NOMO-1 treated with DMSO at 0.1 percent for 48 hours (cell line): ENCODE measurements at regions not wholly inside any gene's neighbourhood (a gene's known extent, or its start where the extent isn't known, plus 50 kb on each side); places are given as distances from the start of the nearest gene placed in this dataset.

ENCODE experiments used
- DNase-seq: peaks from one replicate; lab custom pipeline; 2025; ENCODE audit not compliant: unreplicated experiment; lab: John Stamatoyannopoulos, UW

- DNase-seq = peak; percentile 91
Observed at GRCh38 chr3:72496051-72496670, 352.1 kb downstream of the SHQ1 start.

DNA sequence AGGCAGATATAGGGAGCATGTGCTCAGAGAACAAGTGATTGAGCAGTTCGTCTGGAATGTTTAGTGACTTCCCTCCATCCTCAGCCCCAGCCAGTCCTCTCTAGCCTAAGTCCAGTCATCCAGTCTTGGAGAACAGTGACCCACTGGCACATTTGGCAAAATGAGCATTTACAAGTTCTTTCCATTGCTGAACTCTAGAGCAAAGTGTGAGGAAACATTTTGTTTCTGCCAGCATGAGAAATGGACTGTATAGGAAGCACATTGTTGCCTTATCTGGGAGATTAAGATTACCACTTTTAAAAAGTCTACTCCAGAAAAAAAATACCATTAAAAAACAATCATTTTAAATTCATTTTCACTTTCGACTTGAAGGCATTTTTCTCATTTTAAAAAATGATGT is 353.6 kb downstream of the SHQ1 start:
- DNase-seq = no peak

GRCh38 chr3:72494130-72494529 is 354.1 kb downstream of the SHQ1 start:
- no peak for DNase-seq

- DNase-seq = no peak
Observed at GRCh38 chr3:72492240-72492639, 356.0 kb downstream of the SHQ1 start.

DNA sequence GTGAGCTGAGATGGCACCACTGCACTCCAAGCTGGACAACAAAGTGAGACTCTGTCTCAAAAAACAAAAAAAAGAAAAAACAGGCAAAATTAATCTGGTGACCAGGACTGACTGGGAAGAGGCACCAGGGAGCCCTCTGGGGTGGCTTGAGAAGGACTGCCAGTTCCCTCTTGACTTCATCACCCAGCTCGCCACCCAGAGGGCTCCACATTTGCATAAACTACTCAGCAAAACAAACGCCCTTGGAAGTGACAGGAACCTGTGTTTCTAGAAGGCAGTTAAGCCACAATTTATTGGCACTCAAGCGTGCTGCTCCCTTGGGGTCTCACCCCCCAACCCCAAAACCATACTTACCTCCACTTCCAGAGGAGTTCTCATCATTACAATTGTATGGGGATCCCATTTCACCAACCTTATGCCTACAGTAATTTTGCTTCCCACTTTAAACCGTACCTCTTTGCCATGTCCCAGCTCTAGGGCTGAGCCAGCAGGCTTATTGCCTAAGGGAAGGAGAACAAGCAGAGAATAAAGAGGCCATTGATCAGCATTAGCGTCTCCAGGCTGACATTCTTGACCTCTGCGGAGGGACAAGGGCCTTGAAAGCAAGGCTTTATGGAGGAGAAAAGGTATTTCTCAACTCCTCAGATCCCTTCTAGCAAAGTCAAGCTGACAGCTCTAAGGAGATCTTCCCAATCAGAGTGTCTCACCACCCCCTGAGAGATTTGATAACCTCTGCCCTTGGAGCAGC is 357.4 kb downstream of the SHQ1 start:
- peak; percentile 53 for DNase-seq

- no peak for DNase-seq
Observed at GRCh38 chr3:72489901-72490300, 358.3 kb downstream of the SHQ1 start.

DNA sequence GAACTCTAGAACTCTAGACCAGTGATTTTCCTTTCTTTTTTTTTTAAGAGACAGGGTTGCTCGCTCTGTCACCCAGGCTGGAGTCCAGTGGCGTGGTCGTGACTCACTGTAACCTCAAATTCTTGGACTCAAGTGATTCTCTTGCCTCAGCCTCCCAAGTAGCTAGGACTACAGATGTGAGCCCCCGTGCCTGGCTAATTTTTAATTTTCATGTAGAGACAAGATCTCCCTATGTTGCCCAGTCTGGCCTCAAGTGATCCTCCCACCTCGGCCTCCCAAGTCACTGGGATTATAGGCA is 359.6 kb downstream of the SHQ1 start:
- DNase-seq = no peak

DNA sequence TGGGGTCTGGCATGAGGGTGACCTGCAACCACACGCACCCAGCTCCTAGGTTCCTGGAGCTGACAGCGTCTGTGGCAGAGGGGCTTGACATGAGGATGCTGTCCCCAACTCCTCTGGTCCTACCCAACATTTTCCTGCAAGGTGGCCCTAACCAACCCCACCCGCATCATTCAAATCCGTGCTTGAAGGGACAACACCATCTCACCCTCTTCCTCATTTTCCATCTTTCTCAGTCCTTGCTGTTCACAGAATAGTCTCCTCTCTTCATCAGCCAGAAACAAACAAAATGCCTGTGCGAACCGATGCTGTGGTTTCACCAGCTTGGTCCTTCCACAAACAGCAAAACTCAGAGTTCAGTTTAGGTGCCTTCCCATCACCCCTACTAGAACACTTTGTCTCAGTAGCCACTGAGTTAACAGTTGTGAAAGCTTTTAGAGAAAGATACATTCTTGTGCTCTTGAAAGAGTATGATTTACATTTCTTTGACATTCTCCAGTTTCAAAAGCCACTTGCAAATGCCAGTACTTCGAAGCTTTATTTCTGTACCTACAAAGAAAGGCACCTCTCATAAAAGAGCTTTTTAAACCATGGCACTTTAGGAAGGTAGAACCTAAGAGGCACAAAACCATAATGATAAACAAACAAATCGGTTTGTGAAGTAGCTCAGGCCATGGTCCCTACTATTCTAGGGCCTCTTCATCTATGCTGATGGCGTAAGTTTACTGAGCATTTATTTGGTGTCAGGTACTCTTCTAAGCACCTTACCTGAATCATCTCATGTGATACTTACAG is 360.1 kb downstream of the SHQ1 start:
- no peak for DNase-seq

DNA sequence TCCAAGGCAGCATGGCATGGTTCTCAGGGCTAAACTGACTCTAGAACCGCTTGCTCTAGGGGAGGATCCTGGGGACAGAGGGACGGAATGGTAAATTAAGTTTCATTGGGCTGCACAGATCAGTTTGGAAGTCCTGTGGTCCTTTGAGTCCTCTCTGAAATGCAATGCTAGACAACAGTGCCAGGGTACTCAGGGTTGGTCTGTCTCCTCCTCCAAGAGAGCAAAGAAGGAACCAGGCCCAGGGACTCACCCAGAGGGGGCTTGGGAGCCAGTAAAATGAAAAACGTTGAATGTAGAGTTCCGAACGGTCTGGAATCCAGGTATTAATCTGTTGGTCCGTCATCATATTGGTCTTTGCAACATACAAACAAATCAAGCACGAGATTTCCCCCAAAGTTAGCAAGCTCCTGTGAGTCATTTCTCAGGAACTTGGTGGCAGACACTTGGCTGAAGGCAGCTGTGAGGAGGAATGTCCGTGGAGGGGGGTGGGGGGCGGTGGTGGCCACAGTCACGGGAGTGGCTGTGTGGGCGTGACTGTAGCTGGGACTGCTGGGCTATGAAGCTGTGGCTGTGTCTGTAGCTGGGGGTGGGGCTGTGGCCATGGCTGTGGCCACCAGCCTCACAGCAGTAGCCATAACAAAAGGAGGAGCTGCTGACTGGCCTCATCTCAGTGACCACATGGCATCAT is 361.0 kb downstream of the SHQ1 start:
- no peak for DNase-seq

GRCh38 chr3:72485641-72486040 is 362.6 kb downstream of the SHQ1 start:
- no peak for DNase-seq

DNA sequence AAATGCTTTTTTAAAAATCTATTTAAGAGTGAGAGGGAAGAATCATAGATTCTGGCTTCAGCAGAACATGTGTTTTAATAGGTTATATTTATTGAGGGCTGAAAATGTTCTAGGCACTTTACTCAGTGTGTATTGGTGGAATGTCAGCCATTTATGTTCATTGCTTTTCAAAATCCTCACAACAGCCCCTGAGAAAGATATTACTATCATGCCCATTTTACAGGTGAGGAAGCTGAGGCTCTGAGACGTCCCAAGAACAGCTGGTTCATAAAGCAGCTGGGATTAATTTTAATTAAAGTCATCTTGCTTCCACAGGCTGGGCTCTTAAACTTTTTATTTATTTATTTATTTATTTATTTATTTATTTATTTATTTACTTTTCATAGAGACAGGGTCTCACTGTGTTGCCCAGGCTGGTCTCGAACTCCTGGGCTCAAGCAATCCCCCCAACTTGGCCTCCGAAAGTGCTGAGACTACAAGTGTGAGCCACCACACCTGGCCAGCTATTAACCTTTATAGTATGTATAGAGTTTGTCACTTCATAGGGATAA is 364.6 kb downstream of the SHQ1 start:
- DNase-seq = no peak

DNA sequence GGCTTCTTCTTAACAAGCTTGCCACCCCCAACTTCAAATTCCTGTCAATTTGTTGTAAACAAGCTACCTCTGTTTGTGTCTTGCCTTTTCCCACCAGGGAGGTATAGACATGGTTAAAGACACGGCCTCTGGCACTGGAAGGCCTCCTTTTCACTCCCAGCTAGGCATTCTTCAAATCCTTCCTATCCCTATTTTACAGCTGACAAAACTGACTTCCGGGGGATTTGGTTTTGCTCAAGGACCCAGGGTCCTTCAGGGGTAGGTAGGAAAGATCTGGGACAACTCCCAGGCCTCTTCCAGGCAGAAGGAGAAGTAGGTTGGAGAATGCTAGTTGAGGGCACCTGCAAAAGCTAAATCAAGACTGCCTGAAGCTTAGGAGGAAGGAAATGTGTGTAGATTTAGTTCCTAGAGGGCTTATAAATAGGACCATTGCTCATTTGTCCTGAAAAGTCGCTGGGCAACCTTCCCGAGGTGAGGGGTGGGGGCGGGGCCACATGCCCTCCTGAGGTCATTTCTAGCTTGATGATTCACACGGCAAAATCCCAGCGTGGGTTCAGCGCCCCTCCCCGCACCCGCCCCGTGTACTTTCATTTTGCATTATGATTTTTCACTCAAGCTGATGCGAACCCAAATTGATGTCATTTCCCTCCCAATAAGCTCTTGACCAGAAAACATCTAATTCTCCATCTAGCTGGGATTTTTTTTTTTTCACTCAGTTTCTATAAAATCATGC is 365.5 kb downstream of the SHQ1 start:
- peak; percentile 56 for DNase-seq

DNA sequence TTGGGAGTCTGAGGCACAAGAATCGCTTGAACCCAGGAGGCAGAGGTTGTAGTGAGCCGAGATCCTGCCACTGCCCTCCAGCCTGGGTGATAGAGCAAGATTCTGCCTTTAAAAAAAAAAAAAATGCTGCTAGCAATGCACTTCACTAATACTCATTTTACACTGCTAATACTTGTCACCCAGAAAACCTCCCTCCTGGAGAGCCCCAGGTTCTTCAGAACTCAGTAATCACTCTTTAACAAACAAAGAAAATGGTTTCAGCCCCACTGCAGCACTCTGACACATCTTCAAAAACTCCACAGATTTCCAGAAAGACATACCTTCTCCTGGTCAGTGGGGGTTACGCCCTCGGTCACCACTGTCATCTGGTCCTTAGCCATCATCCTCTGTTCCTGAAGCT is 366.7 kb downstream of the SHQ1 start:
- no peak for DNase-seq

GRCh38 chr3:72480366-72480765 is 367.9 kb downstream of the SHQ1 start:
- no peak for DNase-seq

DNA sequence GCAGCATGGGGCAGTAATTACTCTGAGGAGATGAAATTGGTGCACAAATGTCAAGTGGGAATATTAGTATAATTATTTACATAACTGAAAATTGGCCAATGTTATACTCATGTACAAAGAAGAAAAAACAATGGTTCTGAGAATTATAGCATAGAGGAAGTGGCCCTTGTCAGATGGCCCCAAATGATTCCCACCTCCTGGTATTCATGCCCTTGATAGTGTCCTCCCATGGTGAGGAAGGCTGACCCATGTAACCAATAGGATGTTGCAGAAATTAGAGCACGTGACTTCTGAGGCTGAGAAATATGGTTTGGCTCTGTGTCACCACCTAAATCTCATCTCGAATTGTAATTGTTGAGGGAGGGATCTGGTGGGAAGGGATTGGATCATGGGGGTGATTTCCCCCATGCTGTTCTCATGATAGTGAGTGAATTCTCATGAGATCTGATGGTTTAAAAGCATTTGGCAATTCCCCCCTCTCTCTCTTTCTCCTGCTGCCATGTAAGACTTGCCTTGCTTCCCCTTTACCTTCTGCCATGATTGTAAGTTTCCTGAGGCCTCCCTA is 368.5 kb downstream of the SHQ1 start:
- DNase-seq = no peak

- no peak for DNase-seq
Observed at GRCh38 chr3:72476139-72476483, 372.1 kb downstream of the SHQ1 start.

- peak; percentile 68 for DNase-seq
Observed at GRCh38 chr3:72475258-72476138, 372.7 kb downstream of the SHQ1 start.

DNA sequence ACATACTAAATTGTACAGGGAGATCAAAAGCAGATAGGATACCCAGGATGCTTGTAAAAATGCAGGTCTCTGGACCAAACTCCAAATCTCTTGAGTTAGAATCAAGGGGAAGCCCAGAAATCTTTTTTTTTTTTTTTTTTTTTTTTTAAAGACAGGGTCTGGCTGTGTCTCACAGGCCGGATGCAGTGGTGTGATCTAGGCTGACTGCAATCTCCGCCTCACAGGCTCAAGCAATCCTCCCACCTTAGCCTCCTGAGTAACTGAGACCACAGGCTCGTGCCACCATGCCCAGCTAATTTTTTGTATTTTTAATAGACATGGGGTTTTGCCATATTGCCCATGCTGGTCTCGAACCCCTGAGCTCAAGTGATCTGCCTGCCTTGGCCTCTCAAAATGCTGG is 373.5 kb downstream of the SHQ1 start:
- DNase-seq = no peak

GRCh38 chr3:72473156-72473555 is 375.1 kb downstream of the SHQ1 start:
- no peak for DNase-seq
